Tibial nerve (tissue), 3 donors: ENCODE measurements at regions not wholly inside any gene's neighbourhood (a gene's known extent, or its start where the extent isn't known, plus 50 kb on each side); places are given as distances from the start of the nearest gene placed in this dataset.

Experiments
- CTCF ChIP-seq, 5 experiments: fragments of 200-600 bp in 3 of 5; fragments of 450-650 bp in 2 of 5; sonication (generic) in 3 of 5; IDR thresholded peaks; one replicate each; pipeline ENCODE4 v1.5.1; 2016 to 2019; ENCODE audit warnings: antibody characterized with exemption in 5 of 5, mild to moderate bottlenecking in 3 of 5, moderate library complexity in 2 of 5
- POLR2A ChIP-seq, 2 donors: fragments of 450-650 bp; IDR thresholded peaks; one replicate each; pipeline ENCODE4 v1.6.1; 2017; ENCODE audit warnings: antibody characterized with exemption in 2 of 2, mild to moderate bottlenecking in 2 of 2, moderate library complexity in 2 of 2

DNA sequence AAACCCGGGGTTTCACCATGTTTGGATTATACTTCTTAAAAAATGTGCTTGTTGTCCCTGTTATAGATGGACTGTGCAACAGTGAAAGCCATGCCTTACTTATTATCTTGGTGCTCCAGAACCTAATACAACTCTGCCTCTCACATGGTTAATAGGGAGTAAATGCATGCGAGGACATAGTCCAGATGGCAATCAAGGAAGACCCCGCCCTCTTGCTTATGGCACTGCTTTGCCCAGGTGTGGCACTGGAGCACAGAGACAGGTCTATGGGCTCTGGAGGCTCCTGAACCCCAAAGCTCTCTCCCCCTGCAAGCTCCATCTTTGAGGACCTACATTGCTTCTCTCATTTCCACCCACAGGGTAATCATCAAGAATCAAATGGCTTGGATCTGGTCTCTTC lies 162.1 kb upstream of the NTF3 start:
- TF ChIP-seq POLR2A (IDR thresholded peaks at IDR 0.05) (no peak), CTCF (IDR thresholded peaks at IDR 0.05) (no peak)
